ENCODE measurements at regions not wholly inside any gene's neighbourhood (a gene's known extent, or its start where the extent isn't known, plus 50 kb on each side); places are given as distances from the start of the nearest gene placed in this dataset.

GRCh38 chr11:116182356-116182966 lies 590.3 kb downstream of the BUD13 start:
- TF ChIP-seq CTCF (IDR thresholded peaks at IDR 0.05; ENCODE audit: low read depth, low read length, poor library complexity, severe bottlenecking) (no peak), EZH2phosphoT487 (IDR thresholded peaks at IDR 0.05; ENCODE audit: borderline replicate concordance, low read length) (no peak)

All from DOHH2 (cell line).